CD4-positive, alpha-beta T cell (primary cell): ENCODE measurements at regions not wholly inside any gene's neighbourhood (a gene's known extent, or its start where the extent isn't known, plus 50 kb on each side); places are given as distances from the start of the nearest gene placed in this dataset.

Experiments
- ATAC-seq: fragments of 200-7000 bp; cut with Tn5 transposase; one replicate; pipeline ENCODE4 v1.10.0; 2022; ENCODE audit warnings: mild to moderate bottlenecking; ENCODE audit not compliant: poor library complexity
- CTCF ChIA-PET: fragments of 350-600 bp; sonication (Branson Sonifier 250); formaldehyde crosslinking; loops from one replicate; lab custom pipeline; 2021; ENCODE audit warnings: antibody characterized with exemption, inconsistent platforms; lab: Charles Lee
- POLR2A ChIA-PET: fragments of 350-600 bp; sonication (Branson Sonifier 250); formaldehyde crosslinking; loops from one replicate; lab custom pipeline; 2021; ENCODE audit warnings: antibody characterized with exemption, inconsistent platforms; lab: Charles Lee
- DNase-seq, 14 experiments: peaks; one replicate each; pipeline ENCODE4 v3.0.0-alpha.2; 2013 to 2020; ENCODE audit warnings: mixed read lengths in 2 of 14
- H3K27ac ChIP-seq, 2 donors: one replicate each; pipeline versions ENCODE4 v1.5.1 to v1.7.0; 2013; ENCODE audit warnings: low read length in 2 of 2, low read depth in 1 of 2, mild to moderate bottlenecking in 1 of 2
- H3K27me3 ChIP-seq, 2 experiments: 1 replicate in 1 of 2; 2 replicates in 1 of 2; pipeline versions ENCODE4 v1.6.1 to v1.7.0; 2013; ENCODE audit warnings: low read length in 2 of 2, control low read depth in 1 of 2, mild to moderate bottlenecking in 1 of 2, moderate library complexity in 1 of 2; ENCODE audit not compliant: insufficient read depth in 2 of 2, control insufficient read depth in 1 of 2
- H3K36me3 ChIP-seq: one replicate; pipeline ENCODE4 v1.6.1; 2013; ENCODE audit warnings: low read length, control low read depth; ENCODE audit not compliant: insufficient read depth
- H3K4me1 ChIP-seq: one replicate; pipeline ENCODE4 v1.6.1; 2013; ENCODE audit warnings: low read length, control low read depth; ENCODE audit not compliant: insufficient read depth
- H3K4me3 ChIP-seq: one replicate; pipeline ENCODE4 v1.5.1; 2013; ENCODE audit warnings: mild to moderate bottlenecking, low read length, moderate library complexity
- H3K9me3 ChIP-seq, 2 experiments: 1 replicate in 1 of 2; 2 replicates in 1 of 2; pipeline versions ENCODE4 v1.6.1 to v1.7.0; 2013; ENCODE audit warnings: low read length in 2 of 2, mild to moderate bottlenecking in 2 of 2, control low read depth in 1 of 2, moderate library complexity in 1 of 2; ENCODE audit not compliant: control insufficient read depth in 1 of 2, insufficient read depth in 1 of 2
- H3K27ac Mint-ChIP-seq: one replicate; pipeline ENCODE4 v1.8.0; 2020; ENCODE audit warnings: mixed read lengths
- H3K27me3 Mint-ChIP-seq: one replicate; pipeline ENCODE4 v1.8.0; 2021; ENCODE audit warnings: mixed read lengths
- H3K36me3 Mint-ChIP-seq: one replicate; pipeline ENCODE4 v1.8.0; 2021; ENCODE audit warnings: low read depth, mixed read lengths
- H3K4me1 Mint-ChIP-seq: one replicate; pipeline ENCODE4 v1.8.0; 2021; ENCODE audit warnings: low read depth, mixed read lengths
- H3K4me3 Mint-ChIP-seq: one replicate; pipeline ENCODE4 v1.8.0; 2020; ENCODE audit warnings: mild to moderate bottlenecking, mixed read lengths
- H3K9me3 Mint-ChIP-seq: one replicate; pipeline ENCODE4 v1.8.0; 2020; ENCODE audit warnings: mixed read lengths
- intact Hi-C, 2 experiments: fragments of 100-400 bp; cut with DNase I in 1 of 2; cut with micrococcal nuclease in 1 of 2; formaldehyde crosslinking; loops; one replicate each; pipeline versions ENCODE4 v1.15.1 to v1.9.0; 2023 to 2025; cut with DNase I, micrococcal nuclease
- TF ChIP-seq, protein P1 (sequence below): fragments of 200-600 bp; IDR thresholded peaks from one replicate; pipeline ENCODE4 v1.8.0; 2022; ENCODE audit warnings: antibody characterized with exemption, mild to moderate bottlenecking

DNA sequence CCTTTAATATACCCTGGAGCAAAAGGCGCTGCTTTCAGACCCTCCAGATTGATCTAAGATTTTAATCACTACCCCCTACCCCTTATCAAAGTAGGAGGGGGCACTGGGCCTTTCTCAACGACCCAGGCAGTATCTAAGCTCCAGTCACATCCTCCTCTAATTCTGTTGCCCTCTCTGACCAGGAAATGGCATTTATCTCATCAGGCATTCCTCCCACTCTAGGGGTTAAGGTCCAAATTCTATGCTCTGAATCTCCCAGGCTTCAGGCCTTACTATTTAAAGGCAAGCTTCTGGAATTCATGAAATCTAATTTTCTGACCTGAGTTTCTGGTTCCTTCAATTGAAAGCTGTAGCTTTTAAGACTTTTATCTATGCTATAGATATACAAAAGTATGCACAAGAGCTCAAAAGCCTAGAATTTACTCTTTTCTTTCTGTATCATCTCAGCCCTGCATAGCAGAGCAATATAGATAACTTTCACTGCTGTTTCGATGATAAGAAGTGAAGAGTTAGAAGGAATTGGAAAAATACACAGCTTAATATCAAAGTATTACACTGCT lies 622.9 kb downstream of the RPS29 start:
- DNase-seq, result no peak
- Mint-ChIP-seq H3K4me3 (no peak overlapping the region), H3K27ac (no peak overlapping the region), H3K9me3 (no peaks in the 10 kb centered on the region), H3K4me1 (no peaks in the 10 kb centered on the region), H3K27me3 (no peaks in the 10 kb centered on the region), H3K36me3 (no peaks in the 10 kb centered on the region)
- no peak overlapping the region for H3K4me3 ChIP-seq
- intact Hi-C loops, result no loop called here
- CTCF ChIA-PET, result no interaction called here
- H3K27me3 ChIP-seq, result no peaks in the 10 kb centered on the region
- no peaks in the 10 kb centered on the region for H3K4me1 ChIP-seq
- H3K27ac ChIP-seq, result no peak overlapping the region
- ATAC-seq, result no peak
- no peaks in the 10 kb centered on the region for H3K9me3 ChIP-seq
- TF ChIP-seq, protein P1, sequence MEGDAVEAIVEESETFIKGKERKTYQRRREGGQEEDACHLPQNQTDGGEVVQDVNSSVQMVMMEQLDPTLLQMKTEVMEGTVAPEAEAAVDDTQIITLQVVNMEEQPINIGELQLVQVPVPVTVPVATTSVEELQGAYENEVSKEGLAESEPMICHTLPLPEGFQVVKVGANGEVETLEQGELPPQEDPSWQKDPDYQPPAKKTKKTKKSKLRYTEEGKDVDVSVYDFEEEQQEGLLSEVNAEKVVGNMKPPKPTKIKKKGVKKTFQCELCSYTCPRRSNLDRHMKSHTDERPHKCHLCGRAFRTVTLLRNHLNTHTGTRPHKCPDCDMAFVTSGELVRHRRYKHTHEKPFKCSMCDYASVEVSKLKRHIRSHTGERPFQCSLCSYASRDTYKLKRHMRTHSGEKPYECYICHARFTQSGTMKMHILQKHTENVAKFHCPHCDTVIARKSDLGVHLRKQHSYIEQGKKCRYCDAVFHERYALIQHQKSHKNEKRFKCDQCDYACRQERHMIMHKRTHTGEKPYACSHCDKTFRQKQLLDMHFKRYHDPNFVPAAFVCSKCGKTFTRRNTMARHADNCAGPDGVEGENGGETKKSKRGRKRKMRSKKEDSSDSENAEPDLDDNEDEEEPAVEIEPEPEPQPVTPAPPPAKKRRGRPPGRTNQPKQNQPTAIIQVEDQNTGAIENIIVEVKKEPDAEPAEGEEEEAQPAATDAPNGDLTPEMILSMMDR, result no peak
- no peaks in the 10 kb centered on the region for H3K36me3 ChIP-seq
- POLR2A ChIA-PET, result no interaction called here

DNA sequence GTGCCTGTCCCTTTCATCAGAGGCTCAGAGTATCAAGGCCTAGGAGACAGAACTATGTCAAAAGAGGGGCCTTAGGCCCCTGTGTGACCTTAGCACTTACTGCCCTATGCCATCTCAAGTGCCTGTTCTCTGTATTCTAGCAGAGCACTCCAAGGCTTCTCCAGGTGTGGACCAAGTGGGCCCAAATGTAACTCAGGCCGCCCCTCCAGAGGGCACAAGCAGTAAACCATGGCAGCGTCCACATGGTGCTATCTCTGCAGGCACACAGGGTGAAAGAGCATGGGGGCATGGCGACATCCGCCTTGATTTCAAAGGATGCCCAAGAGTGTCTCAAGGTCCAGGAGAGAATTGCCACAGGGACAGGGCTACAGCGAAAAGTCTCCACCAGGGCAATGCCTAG lies 628.7 kb downstream of the RPS29 start:
- H3K4me3 Mint-ChIP-seq, result no peak overlapping the region
- intact Hi-C loops, result no loop called here
- H3K27me3 Mint-ChIP-seq, result no peaks in the 10 kb centered on the region
- H3K27ac ChIP-seq, result no peak overlapping the region
- H3K4me3 ChIP-seq, result no peak overlapping the region
- ChIA-PET POLR2A (no interaction called here), CTCF (no interaction called here)
- TF ChIP-seq, protein P1, result no peak
- peaks cover 2% of the 10 kb centered on the region for H3K9me3 Mint-ChIP-seq
- DNase-seq (no peak), ATAC-seq (no peak)
- no peaks in the 10 kb centered on the region for H3K4me1 Mint-ChIP-seq
- H3K27ac Mint-ChIP-seq, result no peak overlapping the region
- no peaks in the 10 kb centered on the region for H3K4me1 ChIP-seq
- no peaks in the 10 kb centered on the region for H3K27me3 ChIP-seq
- H3K36me3 Mint-ChIP-seq, result no peaks in the 10 kb centered on the region
- no peaks in the 10 kb centered on the region for H3K36me3 ChIP-seq
- peaks cover 0 to 4% of the 10 kb centered on the region in 2 experiments for H3K9me3 ChIP-seq

DNA sequence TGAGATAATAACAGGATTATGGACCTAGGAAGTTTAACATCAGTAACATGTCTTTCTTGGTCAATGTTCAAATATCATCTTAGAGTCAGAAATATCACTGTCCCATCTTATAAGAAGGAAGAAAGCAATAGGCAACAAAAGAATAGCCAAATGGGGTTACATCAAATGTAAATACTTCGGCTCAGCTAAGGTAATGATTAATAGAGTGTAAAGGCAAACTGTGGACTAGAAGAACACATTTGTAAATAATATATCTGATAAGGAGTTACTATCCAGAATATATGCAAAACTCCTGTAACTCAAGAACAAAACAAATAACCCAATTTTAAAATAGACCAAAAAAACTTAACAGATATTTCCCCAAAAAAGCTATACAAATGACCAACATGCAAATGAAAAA lies 630.3 kb downstream of the RPS29 start:
- no peak overlapping the region for H3K4me3 ChIP-seq
- H3K4me1 Mint-ChIP-seq, result no peaks in the 10 kb centered on the region
- CTCF ChIA-PET, result no interaction called here
- peaks cover 0 to 4% of the 10 kb centered on the region in 2 experiments for H3K9me3 ChIP-seq
- no peak overlapping the region for H3K27ac ChIP-seq
- H3K36me3 Mint-ChIP-seq, result no peaks in the 10 kb centered on the region
- POLR2A ChIA-PET, result no interaction called here
- DNase-seq (no peak), ATAC-seq (no peak)
- no peak overlapping the region for H3K27ac Mint-ChIP-seq
- H3K27me3 ChIP-seq, result no peaks in the 10 kb centered on the region
- peaks cover 2% of the 10 kb centered on the region for H3K9me3 Mint-ChIP-seq
- no peaks in the 10 kb centered on the region for H3K4me1 ChIP-seq
- intact Hi-C loops, result no loop called here
- H3K36me3 ChIP-seq, result no peaks in the 10 kb centered on the region
- TF ChIP-seq, protein P1, result no peak
- no peaks in the 10 kb centered on the region for H3K27me3 Mint-ChIP-seq
- H3K4me3 Mint-ChIP-seq, result no peak overlapping the region
